OCI-LY7 (cell line): ENCODE measurements at regions not wholly inside any gene's neighbourhood (a gene's known extent, or its start where the extent isn't known, plus 50 kb on each side); places are given as distances from the start of the nearest gene placed in this dataset.
"Not testable (repeated sequence)": the region's sequence is repeated elsewhere in the genome, so short reads cannot be mapped to it uniquely, and the experiment has no call there.

Source experiments
- BruUV-seq: library from RNA; stranded (reverse); fragments of 400-500 nt; replicated peaks from 2 replicates; lab custom pipeline; 2021; lab: Mats Ljungman, UMichigan
- CTCF ChIA-PET: fragments of 300-600 bp; sonication (Branson Sonifier 250); formaldehyde crosslinking; loops from one replicate; lab custom pipeline; 2022; ENCODE audit warnings: antibody characterized with exemption; ENCODE audit not compliant: unreplicated experiment; lab: Charles Lee
- POLR2A ChIA-PET: fragments of 300-600 bp; sonication (Branson Sonifier 250); formaldehyde crosslinking; loops from one replicate; lab custom pipeline; 2022; ENCODE audit warnings: antibody characterized with exemption; lab: Charles Lee
- DNase-seq: peaks from one replicate; pipeline ENCODE4 v3.0.0-alpha.2; 2015; ENCODE audit warnings: low spot score
- H2AFZ ChIP-seq: fragments of 200-600 bp; sonication (generic), shearing (Covaris generic); 2 replicates; pipeline ENCODE4 v1.6.1; 2014; ENCODE audit warnings: mild to moderate bottlenecking, antibody characterized with exemption, low read length, moderate library complexity
- H3K27ac ChIP-seq: fragments of 200-600 bp; sonication (generic); 2 replicates; pipeline ENCODE4 v1.5.1; 2014; ENCODE audit warnings: mixed run types, low read depth, mild to moderate bottlenecking, moderate library complexity, low read length, inconsistent platforms; ENCODE audit not compliant: poor library complexity, severe bottlenecking
- H3K36me3 ChIP-seq: fragments of 200-600 bp; sonication (generic); 2 replicates; pipeline ENCODE4 v1.6.1; 2014; ENCODE audit warnings: mild to moderate bottlenecking, antibody characterized with exemption, low read length, moderate library complexity, mixed read lengths; ENCODE audit not compliant: insufficient read depth
- H3K4me1 ChIP-seq: fragments of 200-600 bp; sonication (generic); 2 replicates; pipeline ENCODE4 v1.5.1; 2014; ENCODE audit warnings: mild to moderate bottlenecking, low read length; ENCODE audit not compliant: insufficient read depth, poor library complexity, severe bottlenecking
- H3K4me2 ChIP-seq: fragments of 200-600 bp; sonication (generic); 2 replicates; pipeline ENCODE4 v1.6.1; 2014; ENCODE audit warnings: mild to moderate bottlenecking, low read length
- H3K4me3 ChIP-seq: fragments of 200-600 bp; sonication (generic); 2 replicates; pipeline ENCODE4 v1.5.1; 2014; ENCODE audit warnings: mild to moderate bottlenecking, low read depth, low read length; ENCODE audit not compliant: poor library complexity, severe bottlenecking
- H3K79me2 ChIP-seq: fragments of 200-600 bp; sonication (generic); 2 replicates; pipeline ENCODE4 v1.6.1; 2016; ENCODE audit warnings: low read depth, mild to moderate bottlenecking, low read length, moderate library complexity, mixed read lengths; ENCODE audit not compliant: insufficient read depth
- H3K9me2 ChIP-seq: fragments of 200-600 bp; sonication (generic); 2 replicates; pipeline ENCODE4 v1.6.1; 2016; ENCODE audit warnings: mild to moderate bottlenecking, low read length, mixed read lengths; ENCODE audit not compliant: insufficient read depth
- H3K9me3 ChIP-seq: fragments of 200-600 bp; sonication (generic); 2 replicates; pipeline ENCODE4 v1.6.1; 2014; ENCODE audit warnings: mild to moderate bottlenecking, mixed run types, low read length, mixed read lengths
- H4K20me1 ChIP-seq: fragments of 200-600 bp; sonication (generic); 2 replicates; pipeline ENCODE4 v1.6.1; 2014; ENCODE audit warnings: mild to moderate bottlenecking, antibody characterized with exemption, low read length, moderate library complexity, mixed read lengths; ENCODE audit not compliant: insufficient read depth
- EZH2phosphoT487 ChIP-seq: fragments of 200-600 bp; sonication (generic); IDR thresholded peaks from 2 replicates; pipeline ENCODE4 v1.6.1; 2018; ENCODE audit warnings: low read depth, borderline replicate concordance, mild to moderate bottlenecking, mixed run types, antibody characterized with exemption, low read length, moderate library complexity, mixed read lengths
- intact Hi-C: fragments of 100-400 bp; cut with micrococcal nuclease; formaldehyde crosslinking; loops from one replicate; pipeline ENCODE4 v1.10.0; 2022; ENCODE audit not compliant: unreplicated experiment
- TF ChIP-seq, protein P1 (sequence below): fragments of 200-600 bp; sonication (generic); conservative IDR thresholded peaks from 2 replicates; pipeline ENCODE4 v1.5.1; 2014; ENCODE audit warnings: mild to moderate bottlenecking, antibody characterized with exemption, low read length, moderate library complexity, mixed read lengths

DNA sequence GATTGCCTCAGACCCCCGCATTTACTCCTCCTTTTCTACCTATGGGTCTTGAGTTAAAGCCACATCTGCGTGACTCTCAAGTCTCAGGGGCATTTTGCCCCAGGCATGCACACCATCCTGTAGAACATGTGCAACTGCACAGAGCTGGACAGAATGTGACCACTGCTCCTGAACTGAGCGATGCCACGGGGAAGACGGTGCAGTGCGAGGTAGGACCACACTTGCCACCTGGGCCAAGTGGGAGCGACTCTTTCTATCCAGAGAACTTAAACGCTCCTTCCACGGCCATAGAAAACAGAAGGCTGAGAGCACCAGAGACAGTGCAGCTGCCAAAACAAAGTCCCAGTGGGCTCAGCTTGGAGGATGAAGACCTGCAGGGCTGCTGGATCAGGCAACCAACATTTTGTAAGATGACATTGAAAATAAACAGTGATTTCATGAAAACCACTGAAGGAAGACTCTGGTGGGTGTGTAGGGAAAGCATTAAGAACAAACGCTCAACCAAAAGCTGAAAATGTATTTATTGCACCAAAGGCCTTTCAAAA is 149.0 kb upstream of the HDAC4 start:
- Histone ChIP-seq H3K4me3 (no peak overlapping the region), H2AFZ (no peak overlapping the region), H3K4me2 (no peak overlapping the region), H3K27ac (no peak overlapping the region), H3K36me3 (no peaks in the 10 kb centered on the region), H3K4me1 (no peaks in the 10 kb centered on the region), H3K9me3 (no peaks in the 10 kb centered on the region), H3K79me2 (no peaks in the 10 kb centered on the region), H3K9me2 (no peaks in the 10 kb centered on the region), H4K20me1 (no peaks in the 10 kb centered on the region)
- BruUV-seq: no TSS peak
- TF ChIP-seq EZH2phosphoT487: no peak
- TF ChIP-seq, protein P1, sequence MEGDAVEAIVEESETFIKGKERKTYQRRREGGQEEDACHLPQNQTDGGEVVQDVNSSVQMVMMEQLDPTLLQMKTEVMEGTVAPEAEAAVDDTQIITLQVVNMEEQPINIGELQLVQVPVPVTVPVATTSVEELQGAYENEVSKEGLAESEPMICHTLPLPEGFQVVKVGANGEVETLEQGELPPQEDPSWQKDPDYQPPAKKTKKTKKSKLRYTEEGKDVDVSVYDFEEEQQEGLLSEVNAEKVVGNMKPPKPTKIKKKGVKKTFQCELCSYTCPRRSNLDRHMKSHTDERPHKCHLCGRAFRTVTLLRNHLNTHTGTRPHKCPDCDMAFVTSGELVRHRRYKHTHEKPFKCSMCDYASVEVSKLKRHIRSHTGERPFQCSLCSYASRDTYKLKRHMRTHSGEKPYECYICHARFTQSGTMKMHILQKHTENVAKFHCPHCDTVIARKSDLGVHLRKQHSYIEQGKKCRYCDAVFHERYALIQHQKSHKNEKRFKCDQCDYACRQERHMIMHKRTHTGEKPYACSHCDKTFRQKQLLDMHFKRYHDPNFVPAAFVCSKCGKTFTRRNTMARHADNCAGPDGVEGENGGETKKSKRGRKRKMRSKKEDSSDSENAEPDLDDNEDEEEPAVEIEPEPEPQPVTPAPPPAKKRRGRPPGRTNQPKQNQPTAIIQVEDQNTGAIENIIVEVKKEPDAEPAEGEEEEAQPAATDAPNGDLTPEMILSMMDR: no peak
- intact Hi-C loops: no loop called here
- ChIA-PET POLR2A (no interaction called here), CTCF (no interaction called here)
- DNase-seq: no peak

DNA sequence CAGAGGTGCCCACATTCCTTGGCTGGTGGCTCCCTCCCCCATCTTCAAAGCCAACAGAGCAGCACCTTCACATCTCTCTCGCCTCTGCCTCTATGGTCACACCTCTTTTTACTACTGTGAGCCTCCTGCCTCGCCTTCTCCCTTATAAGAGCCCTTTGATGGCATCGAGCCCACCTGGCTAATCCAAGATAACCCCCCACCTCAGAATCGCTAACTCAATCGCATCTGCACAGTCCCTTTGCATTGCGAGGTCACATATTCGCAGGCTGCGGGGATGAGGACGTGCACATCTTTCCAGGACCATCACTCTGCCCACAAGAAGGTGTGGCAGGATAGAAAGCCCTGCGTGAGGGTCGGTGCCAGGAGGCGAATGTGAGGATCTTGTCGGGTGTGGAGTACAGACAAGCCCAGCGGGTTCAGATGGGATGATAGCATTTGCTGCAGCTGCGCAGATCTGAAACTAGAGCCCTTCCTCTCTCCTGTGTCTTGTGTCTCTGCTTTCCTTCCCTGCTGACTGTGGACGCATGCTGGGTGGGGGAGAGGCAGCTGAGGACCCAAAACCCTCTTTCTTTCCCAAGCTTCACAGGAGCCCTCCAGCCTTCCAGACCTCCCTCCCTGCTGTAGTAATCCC is 148.3 kb upstream of the HDAC4 start:
- no TSS peak for BruUV-seq
- CTCF ChIA-PET: no interaction called here
- TF ChIP-seq, protein P1: no peak
- TF ChIP-seq EZH2phosphoT487: no peak

GRCh38 chr2:239548451-239548871 is 147.6 kb upstream of the HDAC4 start:
- TF ChIP-seq EZH2phosphoT487: no peak
- TF ChIP-seq, protein P1: no peak
- ChIA-PET POLR2A (no interaction called here), CTCF (no interaction called here)
- BruUV-seq: no TSS peak
- Histone ChIP-seq H3K36me3 (no peaks in the 10 kb centered on the region), H3K79me2 (no peaks in the 10 kb centered on the region), H3K4me3 (no peak overlapping the region), H3K4me2 (no peak overlapping the region), H4K20me1 (no peaks in the 10 kb centered on the region), H3K27ac (no peak overlapping the region), H3K4me1 (no peaks in the 10 kb centered on the region), H2AFZ (no peak overlapping the region), H3K9me3 (no peaks in the 10 kb centered on the region), H3K9me2 (no peaks in the 10 kb centered on the region)
- no peak for DNase-seq
- intact Hi-C loops: no loop called here

More for the DNA sequence above, 148.3 kb upstream of the HDAC4 start:
- H2AFZ ChIP-seq: no peak overlapping the region
- no peak overlapping the region for H3K4me3 ChIP-seq
- H3K9me2 ChIP-seq: no peaks in the 10 kb centered on the region
- no peaks in the 10 kb centered on the region for H3K36me3 ChIP-seq
- intact Hi-C loops: no loop called here
- no peak overlapping the region for H3K27ac ChIP-seq
- POLR2A ChIA-PET: no interaction called here
- H3K9me3 ChIP-seq: no peaks in the 10 kb centered on the region
- no peaks in the 10 kb centered on the region for H3K79me2 ChIP-seq
- no peak for DNase-seq
- H3K4me1 ChIP-seq: no peaks in the 10 kb centered on the region
- no peaks in the 10 kb centered on the region for H4K20me1 ChIP-seq
- no peak overlapping the region for H3K4me2 ChIP-seq

- DNase-seq, H3K4me1 ChIP-seq, H3K27ac ChIP-seq, H3K4me2 ChIP-seq, H3K36me3 ChIP-seq, H2AFZ ChIP-seq, intact Hi-C loops, POLR2A ChIA-PET, H3K9me2 ChIP-seq, H3K79me2 ChIP-seq, H4K20me1 ChIP-seq, BruUV-seq, H3K4me3 ChIP-seq, H3K9me3 ChIP-seq: not testable (repeated sequence)
- CTCF ChIA-PET: interaction anchor here (1.1 kb wide), 1 partner anchor 103 kb away, joined by 3 read pairs; no protein-coding TSS in a partner anchor
These were observed 146.3 kb upstream of the HDAC4 start for GRCh38 chr2:239547140-239547539.
